Suprapubic skin (tissue), 4 donors: ENCODE measurements at regions not wholly inside any gene's neighbourhood (a gene's known extent, or its start where the extent isn't known, plus 50 kb on each side); places are given as distances from the start of the nearest gene placed in this dataset.

Source experiments
- POLR2A ChIP-seq, 2 donors: fragments of 450-650 bp; IDR thresholded peaks; one replicate each; pipeline ENCODE4 v1.6.1; 2017; ENCODE audit warnings: antibody characterized with exemption in 2 of 2, mild to moderate bottlenecking in 2 of 2, moderate library complexity in 2 of 2
- POLR2AphosphoS5 ChIP-seq, 3 donors: sonication (generic); formaldehyde crosslinking; IDR thresholded peaks; one replicate each; pipeline ENCODE4 v1.6.1; 2017; ENCODE audit warnings: antibody characterized with exemption in 3 of 3
- TF ChIP-seq, protein P1 (sequence below), 2 donors: fragments of 200-600 bp in 1 of 2; fragments of 450-650 bp in 1 of 2; sonication (generic) in 1 of 2; IDR thresholded peaks; one replicate each; pipeline ENCODE4 v1.5.1; 2016 to 2019; ENCODE audit warnings: antibody characterized with exemption in 2 of 2, mild to moderate bottlenecking in 1 of 2, moderate library complexity in 1 of 2

DNA sequence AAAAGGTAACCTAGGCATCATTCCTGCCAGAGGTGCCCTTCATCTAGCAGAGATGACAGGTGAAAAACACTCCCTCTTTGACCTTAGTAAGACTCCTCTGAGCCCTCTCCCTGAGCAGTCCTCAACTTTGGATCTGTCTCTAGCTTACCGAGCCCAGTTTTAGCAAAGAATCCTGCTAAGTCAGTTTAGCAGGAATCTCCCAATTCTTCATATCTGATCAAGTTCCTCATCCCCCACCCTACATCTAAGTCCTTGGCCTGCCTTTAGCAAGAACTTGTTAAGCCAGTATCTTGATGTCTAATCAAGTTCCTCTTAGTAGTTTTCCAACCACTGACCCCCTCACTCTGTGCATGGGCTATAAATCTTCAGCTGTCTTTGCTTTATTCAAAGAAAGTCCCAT is 235.6 kb downstream of the OMA1 start:
- TF ChIP-seq, protein P1, sequence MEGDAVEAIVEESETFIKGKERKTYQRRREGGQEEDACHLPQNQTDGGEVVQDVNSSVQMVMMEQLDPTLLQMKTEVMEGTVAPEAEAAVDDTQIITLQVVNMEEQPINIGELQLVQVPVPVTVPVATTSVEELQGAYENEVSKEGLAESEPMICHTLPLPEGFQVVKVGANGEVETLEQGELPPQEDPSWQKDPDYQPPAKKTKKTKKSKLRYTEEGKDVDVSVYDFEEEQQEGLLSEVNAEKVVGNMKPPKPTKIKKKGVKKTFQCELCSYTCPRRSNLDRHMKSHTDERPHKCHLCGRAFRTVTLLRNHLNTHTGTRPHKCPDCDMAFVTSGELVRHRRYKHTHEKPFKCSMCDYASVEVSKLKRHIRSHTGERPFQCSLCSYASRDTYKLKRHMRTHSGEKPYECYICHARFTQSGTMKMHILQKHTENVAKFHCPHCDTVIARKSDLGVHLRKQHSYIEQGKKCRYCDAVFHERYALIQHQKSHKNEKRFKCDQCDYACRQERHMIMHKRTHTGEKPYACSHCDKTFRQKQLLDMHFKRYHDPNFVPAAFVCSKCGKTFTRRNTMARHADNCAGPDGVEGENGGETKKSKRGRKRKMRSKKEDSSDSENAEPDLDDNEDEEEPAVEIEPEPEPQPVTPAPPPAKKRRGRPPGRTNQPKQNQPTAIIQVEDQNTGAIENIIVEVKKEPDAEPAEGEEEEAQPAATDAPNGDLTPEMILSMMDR (IDR thresholded peaks at IDR 0.05) = no peak
- no peak for TF ChIP-seq POLR2AphosphoS5 (IDR thresholded peaks at IDR 0.05)
- TF ChIP-seq POLR2A (IDR thresholded peaks at IDR 0.05) = no peak
